Fibroblast of upper back skin (primary cell): ENCODE measurements at regions not wholly inside any gene's neighbourhood (a gene's known extent, or its start where the extent isn't known, plus 50 kb on each side); places are given as distances from the start of the nearest gene placed in this dataset.
A peak's percentile ranks its signal among the peaks of the same experiment; 100 is the strongest.
"Not testable (repeated sequence)": the region's sequence is repeated elsewhere in the genome, so short reads cannot be mapped to it uniquely, and the experiment has no call there.

Experiments used
- DNase-seq: peaks from one replicate; pipeline ENCODE4 v3.0.0-alpha.2; 2013

GRCh38 chr13:80830431-80830830 lies 489.5 kb upstream of the SPRY2 start:
- no peak for DNase-seq

GRCh38 chr13:80828759-80829158 lies 487.8 kb upstream of the SPRY2 start:
- no peak for DNase-seq

DNA sequence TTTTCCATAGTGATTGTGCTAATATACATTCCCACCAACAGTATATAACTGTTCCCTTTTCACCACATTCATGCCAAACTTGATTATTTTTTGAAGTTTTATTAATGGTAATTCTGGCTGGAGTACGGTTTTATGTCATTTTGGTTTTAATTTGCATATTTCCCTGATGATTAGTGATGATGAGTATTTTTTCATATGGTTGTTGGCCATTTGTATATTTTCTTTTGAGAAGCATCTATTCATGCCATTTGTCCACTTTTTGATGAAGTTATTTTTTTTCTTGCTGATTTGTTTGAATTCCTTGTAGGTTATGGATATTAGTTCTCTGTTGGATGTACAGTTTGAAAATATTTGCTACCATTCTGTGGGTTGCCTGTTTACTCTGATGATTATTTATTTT lies 484.4 kb upstream of the SPRY2 start:
- DNase-seq: no peak

DNA sequence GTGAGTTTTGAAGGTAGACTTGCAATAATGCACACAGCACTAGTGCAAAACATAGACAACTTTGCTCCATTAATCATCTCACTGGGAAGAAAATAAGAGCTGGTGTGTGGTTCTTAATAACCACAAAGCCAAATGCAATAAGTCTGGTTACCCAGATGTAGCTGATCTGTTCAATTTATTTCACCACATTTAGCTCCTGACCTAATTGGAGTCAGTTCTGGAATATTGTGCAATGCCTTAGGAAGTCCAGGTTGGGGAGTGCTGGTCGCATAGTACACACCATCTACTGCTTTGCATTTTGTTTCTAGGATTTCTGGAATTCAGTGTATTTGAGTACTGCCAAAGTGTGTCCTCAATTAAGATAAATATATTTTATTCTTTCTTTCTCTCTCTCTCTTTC lies 483.3 kb upstream of the SPRY2 start:
- DNase-seq: peak; percentile 71

- no peak for DNase-seq
These were observed 482.5 kb upstream of the SPRY2 start for GRCh38 chr13:80823472-80823871.

DNA sequence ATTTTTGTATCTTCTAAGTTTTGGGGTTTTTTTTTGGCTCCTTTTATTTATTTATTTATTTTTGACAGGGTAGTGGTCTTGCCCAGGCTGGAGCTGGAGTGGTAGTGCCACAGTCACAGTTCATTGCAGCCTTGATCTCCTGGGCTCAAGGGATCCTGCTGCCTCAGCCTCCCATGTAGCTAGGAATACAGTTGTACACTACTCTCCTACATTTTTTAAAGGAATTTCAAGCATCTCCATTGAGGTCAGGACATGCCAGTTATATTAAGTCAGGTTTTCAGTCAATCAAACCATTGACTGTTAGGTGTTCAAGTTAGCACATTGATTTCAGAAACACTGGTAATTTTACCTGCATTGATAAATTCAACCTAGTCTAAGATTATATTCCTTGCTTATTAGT lies 480.5 kb upstream of the SPRY2 start:
- peak; percentile 20 for DNase-seq

- DNase-seq: no peak
These were observed 477.1 kb upstream of the SPRY2 start for GRCh38 chr13:80817979-80818378.

GRCh38 chr13:80814541-80814940 lies 473.6 kb upstream of the SPRY2 start:
- peak; percentile 69 for DNase-seq

DNA sequence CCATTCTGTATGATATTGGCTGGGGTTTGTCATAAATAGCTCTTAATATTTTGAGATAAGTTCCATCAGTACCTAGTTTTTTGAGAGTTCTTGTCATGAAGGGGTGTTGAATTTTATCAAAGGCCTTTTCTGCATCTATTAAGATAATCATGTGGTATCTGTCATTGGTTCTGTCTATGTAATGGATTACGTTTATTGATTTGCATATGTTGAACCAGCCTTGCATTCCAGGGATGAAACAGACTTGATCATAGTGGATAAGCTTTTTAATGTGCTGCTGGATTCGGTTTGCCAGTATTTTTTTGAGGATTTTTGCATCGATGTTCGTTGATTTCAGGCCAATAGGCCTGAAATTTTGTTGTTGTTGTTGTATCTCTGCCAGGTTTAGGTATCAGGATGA lies 469.4 kb upstream of the SPRY2 start:
- DNase-seq: not testable (repeated sequence)

GRCh38 chr13:80802946-80803345 lies 462.0 kb upstream of the SPRY2 start:
- DNase-seq: no peak

GRCh38 chr13:80798576-80799133 lies 457.7 kb upstream of the SPRY2 start:
- peak; percentile 15 for DNase-seq

DNA sequence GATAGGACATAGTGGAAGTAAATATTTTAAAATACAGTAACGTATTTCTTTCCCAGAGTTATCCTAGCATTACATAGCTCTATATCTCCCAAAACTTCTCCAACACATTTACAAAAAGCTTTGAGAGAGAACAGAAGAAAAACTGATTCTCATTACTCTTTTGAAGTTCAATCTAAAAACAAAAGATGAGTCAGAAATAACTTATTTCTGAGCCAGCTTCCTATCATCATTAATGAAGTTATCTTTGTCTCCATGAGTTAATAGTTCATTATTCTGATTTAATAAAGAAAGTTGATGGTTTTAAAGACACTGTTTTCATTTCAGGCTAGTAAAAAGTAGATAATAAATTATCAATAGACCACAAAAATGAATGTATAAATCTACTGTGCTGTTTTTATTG lies 446.7 kb upstream of the SPRY2 start:
- no peak for DNase-seq

- peak; percentile 93 for DNase-seq
These were observed 443.1 kb upstream of the SPRY2 start for GRCh38 chr13:80783926-80784565.

GRCh38 chr13:80782441-80782840 lies 441.5 kb upstream of the SPRY2 start:
- DNase-seq: no peak

DNA sequence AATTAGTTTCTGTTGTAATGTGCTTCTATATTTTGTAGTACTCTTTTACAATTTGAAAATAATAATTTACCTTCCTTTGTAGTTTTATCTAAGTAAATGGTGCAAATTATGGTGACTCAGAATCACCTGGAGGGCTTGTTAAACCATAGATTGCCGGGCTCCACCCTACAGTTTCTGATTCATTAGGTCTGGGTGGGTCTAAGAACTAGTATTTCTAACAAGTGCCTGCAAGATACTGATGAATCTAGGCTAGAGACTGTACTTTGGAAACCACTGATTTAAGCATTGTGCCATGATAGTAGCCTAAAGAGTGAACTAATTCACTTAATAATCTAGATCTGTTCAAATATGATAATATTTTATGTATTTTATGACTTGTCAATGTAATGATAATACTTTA lies 437.4 kb upstream of the SPRY2 start:
- DNase-seq: no peak

GRCh38 chr13:80757694-80758093 lies 416.8 kb upstream of the SPRY2 start:
- DNase-seq: no peak

DNA sequence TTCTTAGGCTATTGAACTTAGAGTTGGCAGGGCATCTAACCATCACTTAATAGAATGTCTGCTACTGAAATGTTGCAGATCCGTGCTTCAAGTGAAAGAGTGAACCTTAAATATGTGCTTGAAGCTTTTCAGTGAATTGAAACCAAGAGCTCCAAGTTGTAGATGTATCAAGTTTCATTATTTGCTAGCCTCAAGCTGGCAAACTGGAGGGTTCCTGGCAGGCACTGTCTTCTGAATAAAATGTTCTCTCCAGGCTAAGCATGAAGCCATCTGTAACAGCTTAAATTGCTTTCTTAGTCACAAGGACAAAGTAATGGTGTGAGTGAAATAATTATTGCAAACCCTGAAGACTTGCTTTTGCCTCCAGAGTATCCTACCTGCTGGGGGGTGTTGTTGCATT lies 415.0 kb upstream of the SPRY2 start:
- no peak for DNase-seq

- DNase-seq: no peak
These were observed 413.5 kb upstream of the SPRY2 start for GRCh38 chr13:80754441-80754840.

DNA sequence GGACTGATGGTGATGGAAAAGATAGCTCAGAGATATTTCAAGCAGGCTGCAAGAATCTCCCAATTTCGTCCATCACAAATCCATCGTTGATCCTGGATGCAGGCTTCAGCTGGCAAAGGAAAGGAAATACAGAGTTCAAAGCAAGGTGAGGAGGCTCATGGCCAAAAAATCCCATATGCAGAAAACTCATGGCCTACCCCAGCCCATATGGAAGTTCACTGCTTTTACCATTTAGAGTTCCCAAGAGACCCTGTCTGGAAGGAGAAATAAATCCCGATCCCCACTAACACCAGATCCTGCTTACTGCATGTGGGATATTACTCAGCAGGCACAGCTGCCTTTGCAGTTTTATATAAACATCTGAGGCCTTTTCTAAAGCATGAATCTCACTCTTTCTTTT lies 412.9 kb upstream of the SPRY2 start:
- DNase-seq: peak; percentile 78

DNA sequence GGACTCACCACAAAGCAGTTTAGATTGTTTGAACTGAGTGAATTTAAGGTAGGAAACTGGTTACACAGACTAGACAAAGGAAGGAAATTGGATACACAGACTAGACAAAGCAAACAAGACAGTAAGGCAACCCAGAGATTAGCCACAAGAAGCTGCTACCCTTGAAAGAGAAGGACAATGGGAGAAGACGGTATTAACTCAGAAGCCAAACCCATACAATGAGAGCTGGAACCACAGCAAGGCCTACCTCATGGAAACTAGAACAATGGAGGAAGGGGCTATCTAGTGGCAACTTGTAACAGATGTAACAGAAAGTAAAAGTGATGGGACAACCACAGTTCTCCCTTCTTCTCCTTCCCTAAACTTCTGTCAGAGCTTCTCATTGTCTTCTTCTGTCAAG lies 410.9 kb upstream of the SPRY2 start:
- DNase-seq: no peak

DNA sequence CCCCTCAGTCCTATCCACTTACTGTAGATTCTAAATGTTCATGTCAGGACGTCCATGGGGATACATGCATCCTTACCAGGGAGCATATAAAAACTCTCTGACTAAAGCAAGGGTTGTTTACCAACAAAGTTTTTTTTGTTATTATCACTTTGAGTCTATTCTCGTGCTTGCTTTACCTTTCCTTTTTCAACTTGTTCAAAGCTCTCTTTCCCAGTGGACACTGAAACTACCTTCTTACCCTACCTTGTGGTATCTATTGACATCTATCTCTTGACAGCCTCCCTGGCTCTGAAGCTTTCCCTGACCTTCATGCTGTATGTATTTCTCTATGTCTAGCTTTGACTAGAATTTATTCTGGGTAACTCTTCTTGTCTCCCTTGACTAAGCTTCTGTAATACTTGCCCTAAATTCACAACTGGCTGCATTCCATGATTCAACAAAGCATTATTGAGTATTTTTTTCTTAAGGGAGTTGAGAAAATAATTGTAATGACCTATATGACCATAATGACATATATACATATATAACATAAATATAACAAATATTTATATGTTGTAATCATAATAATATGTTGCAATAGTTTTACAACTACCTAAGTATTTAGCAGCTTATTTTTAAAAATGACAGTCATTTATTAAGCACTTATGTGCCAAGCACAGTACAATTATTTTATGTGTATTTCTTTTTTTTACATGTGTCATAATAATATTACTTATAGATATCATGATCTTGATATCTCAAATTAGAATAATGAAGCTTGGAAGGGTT lies 403.4 kb upstream of the SPRY2 start:
- no peak for DNase-seq

- DNase-seq: no peak
These were observed 401.1 kb upstream of the SPRY2 start for GRCh38 chr13:80742033-80742432.

DNA sequence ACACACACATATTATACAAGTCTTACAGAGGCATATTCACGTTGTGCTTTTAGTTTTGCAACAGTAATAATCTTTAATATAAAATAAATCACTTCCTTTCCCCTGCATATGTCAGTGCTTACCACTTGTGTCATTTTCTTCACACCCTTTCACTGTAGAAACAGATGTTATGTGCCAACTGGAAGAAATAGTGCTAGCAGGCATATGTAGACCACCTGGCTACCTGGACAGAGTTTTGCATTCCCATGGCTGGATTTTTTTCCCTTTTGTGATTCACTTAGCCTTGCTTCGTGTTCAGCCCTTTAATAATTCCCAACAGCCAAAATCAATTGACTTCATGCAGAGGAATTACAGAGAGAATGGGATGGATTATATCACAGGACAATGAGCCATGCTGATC lies 399.1 kb upstream of the SPRY2 start:
- no peak for DNase-seq

- no peak for DNase-seq
These were observed 396.6 kb upstream of the SPRY2 start for GRCh38 chr13:80737513-80737912.
